ENCODE measurements at regions not wholly inside any gene's neighbourhood (a gene's known extent, or its start where the extent isn't known, plus 50 kb on each side); places are given as distances from the start of the nearest gene placed in this dataset.

DNA sequence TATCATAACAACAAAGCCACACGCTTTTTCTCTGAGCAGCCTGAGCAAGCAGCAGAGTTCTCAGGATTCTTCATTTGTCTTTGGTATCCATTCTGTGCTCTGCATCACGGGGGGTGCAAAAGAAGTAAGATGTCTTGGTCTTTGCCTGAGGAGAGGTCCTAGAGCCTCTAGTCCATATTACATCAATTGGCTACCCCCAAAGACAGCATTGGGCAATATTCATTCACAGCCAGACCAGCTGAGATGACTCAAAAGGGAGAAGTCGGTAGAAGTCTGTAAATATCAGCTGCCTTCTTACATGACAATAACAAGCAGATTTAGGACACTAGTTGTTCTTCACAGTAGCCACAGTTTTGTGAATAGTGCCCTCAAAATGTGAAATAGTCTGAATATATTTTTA lies 66.6 kb downstream of the FZD1 start:
- TF ChIP-seq, protein P1, sequence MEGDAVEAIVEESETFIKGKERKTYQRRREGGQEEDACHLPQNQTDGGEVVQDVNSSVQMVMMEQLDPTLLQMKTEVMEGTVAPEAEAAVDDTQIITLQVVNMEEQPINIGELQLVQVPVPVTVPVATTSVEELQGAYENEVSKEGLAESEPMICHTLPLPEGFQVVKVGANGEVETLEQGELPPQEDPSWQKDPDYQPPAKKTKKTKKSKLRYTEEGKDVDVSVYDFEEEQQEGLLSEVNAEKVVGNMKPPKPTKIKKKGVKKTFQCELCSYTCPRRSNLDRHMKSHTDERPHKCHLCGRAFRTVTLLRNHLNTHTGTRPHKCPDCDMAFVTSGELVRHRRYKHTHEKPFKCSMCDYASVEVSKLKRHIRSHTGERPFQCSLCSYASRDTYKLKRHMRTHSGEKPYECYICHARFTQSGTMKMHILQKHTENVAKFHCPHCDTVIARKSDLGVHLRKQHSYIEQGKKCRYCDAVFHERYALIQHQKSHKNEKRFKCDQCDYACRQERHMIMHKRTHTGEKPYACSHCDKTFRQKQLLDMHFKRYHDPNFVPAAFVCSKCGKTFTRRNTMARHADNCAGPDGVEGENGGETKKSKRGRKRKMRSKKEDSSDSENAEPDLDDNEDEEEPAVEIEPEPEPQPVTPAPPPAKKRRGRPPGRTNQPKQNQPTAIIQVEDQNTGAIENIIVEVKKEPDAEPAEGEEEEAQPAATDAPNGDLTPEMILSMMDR (IDR thresholded peaks at IDR 0.05; ENCODE audit: insufficient read depth, low read length, poor library complexity, severe bottlenecking): no peak
- no peak for TF ChIP-seq EZH2phosphoT487 (conservative IDR thresholded peaks at IDR 0.05; ENCODE audit: low read length)

All from SU-DHL-6 (cell line).